ENCODE measurements at regions not wholly inside any gene's neighbourhood (a gene's known extent, or its start where the extent isn't known, plus 50 kb on each side); places are given as distances from the start of the nearest gene placed in this dataset.

DNA sequence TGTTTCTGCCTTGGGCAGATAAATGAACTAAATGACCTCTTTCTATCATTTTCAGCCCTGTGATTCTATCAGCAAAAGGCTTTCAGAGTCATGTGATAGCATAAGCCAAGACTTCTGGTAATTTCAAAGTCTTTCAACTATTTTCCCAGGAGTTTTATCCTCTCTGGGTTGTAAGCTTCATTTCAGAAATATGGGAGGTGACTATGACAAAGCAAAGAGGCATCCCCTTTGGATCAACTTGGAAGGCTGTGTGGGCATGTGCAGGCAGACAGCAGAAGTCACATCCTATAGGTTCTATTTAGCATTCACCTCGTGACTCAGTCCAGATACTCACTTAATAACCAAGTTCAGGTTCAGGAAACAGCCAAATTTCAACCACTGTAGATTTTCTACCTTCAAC lies 149.0 kb upstream of the FST start:
- TF ChIP-seq, protein P1, sequence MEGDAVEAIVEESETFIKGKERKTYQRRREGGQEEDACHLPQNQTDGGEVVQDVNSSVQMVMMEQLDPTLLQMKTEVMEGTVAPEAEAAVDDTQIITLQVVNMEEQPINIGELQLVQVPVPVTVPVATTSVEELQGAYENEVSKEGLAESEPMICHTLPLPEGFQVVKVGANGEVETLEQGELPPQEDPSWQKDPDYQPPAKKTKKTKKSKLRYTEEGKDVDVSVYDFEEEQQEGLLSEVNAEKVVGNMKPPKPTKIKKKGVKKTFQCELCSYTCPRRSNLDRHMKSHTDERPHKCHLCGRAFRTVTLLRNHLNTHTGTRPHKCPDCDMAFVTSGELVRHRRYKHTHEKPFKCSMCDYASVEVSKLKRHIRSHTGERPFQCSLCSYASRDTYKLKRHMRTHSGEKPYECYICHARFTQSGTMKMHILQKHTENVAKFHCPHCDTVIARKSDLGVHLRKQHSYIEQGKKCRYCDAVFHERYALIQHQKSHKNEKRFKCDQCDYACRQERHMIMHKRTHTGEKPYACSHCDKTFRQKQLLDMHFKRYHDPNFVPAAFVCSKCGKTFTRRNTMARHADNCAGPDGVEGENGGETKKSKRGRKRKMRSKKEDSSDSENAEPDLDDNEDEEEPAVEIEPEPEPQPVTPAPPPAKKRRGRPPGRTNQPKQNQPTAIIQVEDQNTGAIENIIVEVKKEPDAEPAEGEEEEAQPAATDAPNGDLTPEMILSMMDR (IDR thresholded peaks at IDR 0.05), result no peak
- no peak for TF ChIP-seq POLR2A (IDR thresholded peaks at IDR 0.05)

All from heart left ventricle (tissue), 13 donors.